B cell (primary cell): ENCODE measurements at regions not wholly inside any gene's neighbourhood (a gene's known extent, or its start where the extent isn't known, plus 50 kb on each side); places are given as distances from the start of the nearest gene placed in this dataset.

Experiments
- EZH2 ChIP-seq: IDR thresholded peaks from 2 replicates; pipeline ENCODE4 v1.6.1; 2012; ENCODE audit warnings: borderline replicate concordance, low read depth, mild to moderate bottlenecking, moderate library complexity, low read length; ENCODE audit not compliant: insufficient read depth, poor library complexity, severe bottlenecking
- TF ChIP-seq, protein P1 (sequence below): fragments of 200-600 bp; IDR thresholded peaks from one replicate; pipeline ENCODE4 v1.8.0; 2022; ENCODE audit warnings: antibody characterized with exemption, mild to moderate bottlenecking

DNA sequence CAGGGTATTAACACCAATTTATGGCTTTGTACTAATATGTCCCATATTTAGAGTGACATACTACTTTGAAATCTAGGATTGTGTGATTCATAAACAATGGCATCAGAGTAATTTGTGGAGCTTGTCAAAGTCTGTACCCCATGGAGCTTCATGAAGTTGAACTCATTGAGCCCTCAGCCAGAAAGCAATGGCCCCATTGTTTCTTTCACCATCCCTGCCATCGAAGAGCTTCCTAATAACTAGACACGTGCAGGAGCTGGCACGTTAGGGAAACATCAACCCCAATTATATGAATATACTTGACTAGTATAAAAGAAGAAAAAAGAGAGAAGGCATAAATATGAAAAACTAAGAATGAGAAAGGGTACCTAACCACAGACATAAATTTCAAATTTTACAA lies 206.6 kb downstream of the CXCL12 start:
- TF ChIP-seq, protein P1, sequence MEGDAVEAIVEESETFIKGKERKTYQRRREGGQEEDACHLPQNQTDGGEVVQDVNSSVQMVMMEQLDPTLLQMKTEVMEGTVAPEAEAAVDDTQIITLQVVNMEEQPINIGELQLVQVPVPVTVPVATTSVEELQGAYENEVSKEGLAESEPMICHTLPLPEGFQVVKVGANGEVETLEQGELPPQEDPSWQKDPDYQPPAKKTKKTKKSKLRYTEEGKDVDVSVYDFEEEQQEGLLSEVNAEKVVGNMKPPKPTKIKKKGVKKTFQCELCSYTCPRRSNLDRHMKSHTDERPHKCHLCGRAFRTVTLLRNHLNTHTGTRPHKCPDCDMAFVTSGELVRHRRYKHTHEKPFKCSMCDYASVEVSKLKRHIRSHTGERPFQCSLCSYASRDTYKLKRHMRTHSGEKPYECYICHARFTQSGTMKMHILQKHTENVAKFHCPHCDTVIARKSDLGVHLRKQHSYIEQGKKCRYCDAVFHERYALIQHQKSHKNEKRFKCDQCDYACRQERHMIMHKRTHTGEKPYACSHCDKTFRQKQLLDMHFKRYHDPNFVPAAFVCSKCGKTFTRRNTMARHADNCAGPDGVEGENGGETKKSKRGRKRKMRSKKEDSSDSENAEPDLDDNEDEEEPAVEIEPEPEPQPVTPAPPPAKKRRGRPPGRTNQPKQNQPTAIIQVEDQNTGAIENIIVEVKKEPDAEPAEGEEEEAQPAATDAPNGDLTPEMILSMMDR, result no peak
- no peak for TF ChIP-seq EZH2
